DMS 273 (cell line): ENCODE measurements at regions not wholly inside any gene's neighbourhood (a gene's known extent, or its start where the extent isn't known, plus 50 kb on each side); places are given as distances from the start of the nearest gene placed in this dataset.

Experiments
- DNase-seq: peaks from one replicate; lab custom pipeline; 2025; ENCODE audit not compliant: unreplicated experiment; lab: John Stamatoyannopoulos, UW

DNA sequence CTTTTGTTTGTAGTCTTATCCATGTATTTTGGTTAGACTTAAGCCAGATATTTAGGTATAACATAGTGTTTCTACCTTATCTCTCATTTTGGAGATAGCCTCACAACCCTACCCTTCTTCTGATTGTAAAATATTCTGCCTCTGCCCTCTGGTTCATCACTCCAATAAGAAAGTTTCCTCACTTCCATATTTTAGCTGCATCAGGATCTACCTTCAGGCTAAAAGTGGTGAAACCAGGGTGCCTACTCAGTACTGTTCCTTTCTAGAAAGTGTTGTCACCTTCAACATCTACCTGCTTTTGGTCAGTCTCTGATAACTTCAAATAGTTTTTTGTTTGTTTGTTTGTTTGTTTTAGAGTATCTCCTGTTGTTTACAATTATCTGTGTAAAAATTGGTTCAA lies 294.6 kb downstream of the ANXA1 start:
- DNase-seq, result no peak

DNA sequence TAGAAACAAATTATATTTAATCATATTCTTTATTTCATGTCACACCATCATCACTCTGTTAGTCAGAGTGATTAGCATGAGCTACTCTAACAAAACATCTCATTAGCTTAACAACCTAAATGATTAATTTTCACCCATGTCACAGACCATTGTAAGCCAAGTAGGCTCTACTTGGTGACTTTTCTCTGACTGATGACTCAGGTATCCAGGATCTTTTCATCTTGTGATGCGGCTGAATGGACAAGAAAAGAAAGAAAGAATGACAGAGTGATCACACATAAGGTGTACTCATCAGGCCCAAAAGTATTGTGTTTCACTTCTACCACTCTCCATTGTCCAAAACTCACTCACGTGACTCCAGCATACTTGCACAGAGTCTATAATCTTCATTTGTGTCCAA lies 299.3 kb downstream of the ANXA1 start:
- DNase-seq, result no peak

DNA sequence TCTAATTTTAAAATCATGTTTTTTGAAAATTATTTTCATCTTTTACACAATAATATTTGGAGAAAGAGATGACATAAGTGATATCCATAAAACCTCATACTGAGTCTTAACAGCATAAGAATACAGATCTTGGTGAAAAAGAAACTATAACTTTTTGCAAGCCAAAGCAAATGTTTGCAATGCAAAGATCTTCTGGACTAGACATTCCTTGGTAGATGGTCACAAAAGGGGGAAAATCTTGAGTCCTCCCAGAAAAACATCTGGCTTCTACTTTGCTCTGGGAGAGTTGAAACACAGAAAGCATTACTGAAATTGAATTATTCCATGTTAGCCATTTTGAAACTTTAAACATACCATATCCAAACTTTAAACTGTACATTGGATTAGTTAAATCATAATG lies 308.2 kb downstream of the ANXA1 start:
- DNase-seq, result no peak

DNA sequence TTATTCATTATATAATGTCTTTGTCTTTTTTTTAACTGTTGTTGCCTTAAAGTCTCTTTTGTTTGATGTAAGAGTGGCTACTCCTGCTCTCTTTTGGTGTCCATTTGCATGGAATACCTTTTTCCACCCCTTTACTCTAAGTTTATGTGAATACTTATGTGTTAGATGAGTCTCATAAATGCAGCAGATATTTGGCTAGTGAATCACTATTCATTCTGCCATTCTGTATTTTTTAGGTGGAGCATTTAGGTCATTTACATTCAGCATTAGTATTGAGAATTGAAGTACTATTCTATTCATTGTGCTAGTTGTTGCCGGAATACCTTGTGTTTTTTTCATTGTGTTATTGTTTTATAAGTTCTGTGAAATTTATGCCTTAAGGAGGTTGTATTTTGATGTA lies 317.1 kb downstream of the ANXA1 start:
- no peak for DNase-seq

DNA sequence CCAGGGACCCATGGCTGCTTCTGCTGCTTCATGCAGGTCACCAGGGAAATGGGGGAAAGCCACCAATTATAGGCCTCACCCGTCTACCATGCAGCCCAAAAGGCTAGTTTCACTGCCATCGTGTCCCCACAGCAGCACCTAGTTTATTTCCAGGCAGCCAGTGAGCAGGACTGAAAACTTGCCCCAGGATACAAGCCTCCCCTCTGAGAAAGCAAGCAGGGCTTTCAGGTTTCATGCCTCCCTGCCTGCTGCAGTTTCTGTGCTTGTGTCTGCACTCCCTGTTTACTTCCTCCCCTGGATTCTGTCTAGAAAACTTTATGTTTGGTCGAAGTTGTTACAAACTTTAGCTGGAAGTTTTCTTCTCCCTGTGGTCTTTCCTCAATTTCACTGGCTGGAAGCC lies 319.1 kb downstream of the ANXA1 start:
- no peak for DNase-seq

DNA sequence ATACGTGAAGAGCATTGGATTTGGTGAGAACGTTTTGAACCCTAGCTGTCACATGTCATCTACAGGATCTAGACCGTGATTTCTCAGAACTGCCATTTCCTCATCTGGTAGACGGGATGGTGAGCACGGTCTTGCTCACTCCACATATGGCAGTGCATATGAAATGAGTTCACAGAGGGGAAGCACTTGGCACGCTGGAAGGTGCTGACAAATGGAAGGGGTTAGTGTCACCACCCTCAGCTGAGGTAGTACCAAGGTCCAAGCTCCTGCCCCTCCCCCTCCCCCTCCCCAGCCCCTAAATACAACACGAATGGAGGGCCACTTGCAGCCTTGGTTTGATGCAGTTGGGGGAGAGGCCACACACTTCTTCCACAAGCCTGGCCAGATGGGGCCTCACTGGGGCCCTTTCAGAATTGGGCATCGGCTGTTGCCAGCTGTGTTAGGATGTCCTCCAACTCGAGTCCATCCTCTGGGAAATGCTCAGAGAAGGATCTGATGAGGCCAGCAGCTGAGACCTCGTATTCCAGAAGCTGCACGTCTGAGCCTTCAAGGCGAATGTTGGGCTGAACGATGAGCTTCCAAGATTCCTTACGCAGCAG lies 322.4 kb downstream of the ANXA1 start:
- no peak for DNase-seq

DNA sequence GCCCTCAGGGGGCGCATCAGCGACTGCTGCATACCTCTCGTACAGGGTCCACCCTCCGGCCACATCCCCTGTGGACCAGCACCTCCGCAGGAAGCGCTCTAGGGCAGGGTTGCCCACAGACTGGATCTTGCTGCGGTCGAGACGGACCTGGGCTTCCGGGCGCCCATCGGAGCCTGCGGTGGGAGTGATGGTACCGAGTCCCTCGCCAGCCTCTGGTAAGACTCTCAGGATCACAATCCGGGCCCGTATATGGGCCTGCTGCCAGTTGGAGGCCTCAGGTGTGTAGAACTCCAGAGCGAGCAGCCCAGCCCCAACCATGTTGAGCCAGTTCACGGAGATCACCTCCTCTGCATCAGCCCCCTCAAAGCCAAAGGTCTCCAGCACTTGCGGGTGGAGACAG lies 323.0 kb downstream of the ANXA1 start:
- DNase-seq, result no peak

DNA sequence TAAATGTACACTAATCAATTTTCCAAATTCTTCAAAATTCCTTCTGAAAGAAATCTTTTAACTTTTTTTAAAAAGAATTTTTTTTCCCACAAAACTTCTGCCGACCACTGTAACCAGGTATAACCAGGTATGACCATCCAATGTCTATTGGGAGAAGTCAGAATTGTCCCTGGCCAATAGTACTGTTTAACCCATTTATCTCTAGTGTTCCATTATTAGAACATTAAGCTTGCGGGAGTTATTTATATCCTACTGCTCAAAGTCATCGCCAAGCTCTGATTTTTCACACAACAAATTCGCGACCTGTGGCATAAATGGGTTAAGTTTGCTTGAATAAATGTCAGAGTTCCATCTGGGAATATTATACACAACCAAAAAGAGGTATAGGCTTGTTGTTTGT lies 343.2 kb downstream of the ANXA1 start:
- DNase-seq, result no peak

DNA sequence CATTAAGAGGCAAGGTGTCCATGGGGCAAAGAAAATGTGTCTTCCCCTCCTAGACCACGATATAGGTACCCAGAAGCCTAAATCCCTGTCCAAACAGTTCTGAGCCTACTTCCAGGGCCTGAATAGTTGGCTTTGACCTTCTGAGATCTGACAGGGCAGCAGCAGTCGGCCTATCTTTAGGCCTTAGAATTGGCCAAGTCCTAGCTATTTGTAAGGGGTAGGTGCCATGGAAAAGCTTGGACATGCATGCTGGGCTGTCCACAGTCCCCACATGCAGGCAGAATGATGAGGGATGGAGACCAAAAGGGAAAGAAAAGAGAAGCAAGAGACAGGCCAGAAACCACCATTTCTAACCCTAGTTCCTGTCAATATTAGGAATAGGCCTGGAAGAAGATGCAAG lies 346.1 kb downstream of the ANXA1 start:
- DNase-seq, result no peak

DNA sequence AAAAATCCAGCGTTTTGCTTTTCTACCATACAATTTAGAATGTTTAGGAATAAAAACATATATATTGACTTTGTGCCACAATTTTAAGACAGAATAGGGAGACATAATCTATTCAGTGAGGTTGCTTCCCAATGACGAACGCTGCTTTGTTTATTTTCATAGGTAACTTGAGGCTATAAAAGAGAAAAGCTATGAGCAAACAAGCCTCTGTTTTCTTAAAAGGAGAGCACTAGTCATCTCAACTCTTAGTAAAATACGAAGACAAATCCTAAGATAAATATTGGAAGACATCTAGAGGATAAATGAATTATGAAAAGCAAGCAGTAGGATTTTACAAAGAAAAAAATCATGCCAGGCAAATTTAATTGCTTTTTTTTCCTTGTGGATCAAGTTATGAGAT lies 363.6 kb downstream of the ANXA1 start:
- DNase-seq, result no peak

DNA sequence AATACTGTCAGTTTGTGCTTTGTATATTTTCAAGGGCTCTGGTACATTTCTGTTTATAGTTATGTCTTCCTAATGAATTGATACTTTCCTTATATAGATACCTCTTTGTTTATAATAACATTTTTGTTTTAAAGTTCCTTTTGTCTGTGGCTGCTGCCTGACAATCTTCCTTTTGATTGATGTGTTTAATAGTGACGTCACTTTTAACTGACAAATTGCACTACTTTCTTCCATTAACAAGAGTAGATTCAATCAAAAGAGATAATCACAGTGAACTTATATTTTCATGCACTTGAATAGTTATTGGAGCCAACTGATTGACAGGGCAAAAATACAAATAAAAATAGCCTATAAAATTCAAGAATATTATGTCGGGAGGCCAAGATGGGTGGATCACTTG lies 371.7 kb downstream of the ANXA1 start:
- no peak for DNase-seq

DNA sequence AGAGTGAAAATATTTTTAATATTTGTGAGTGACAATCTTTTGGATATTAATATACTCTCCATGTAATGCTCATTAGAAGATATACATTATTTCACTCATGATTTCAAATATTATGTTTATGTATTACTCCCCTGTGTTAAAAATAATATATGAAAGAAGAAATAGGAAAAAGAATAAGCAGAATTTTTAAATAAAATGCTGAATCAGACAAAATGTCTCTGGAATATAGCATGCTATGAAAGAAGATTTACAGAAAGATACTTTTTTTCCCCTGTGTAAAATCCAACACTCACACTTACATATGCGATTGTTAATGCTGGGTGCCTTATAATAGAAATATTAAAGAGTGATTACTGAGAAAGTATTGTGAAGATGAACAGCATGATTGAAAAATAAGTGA lies 373.7 kb downstream of the ANXA1 start:
- DNase-seq, result no peak

DNA sequence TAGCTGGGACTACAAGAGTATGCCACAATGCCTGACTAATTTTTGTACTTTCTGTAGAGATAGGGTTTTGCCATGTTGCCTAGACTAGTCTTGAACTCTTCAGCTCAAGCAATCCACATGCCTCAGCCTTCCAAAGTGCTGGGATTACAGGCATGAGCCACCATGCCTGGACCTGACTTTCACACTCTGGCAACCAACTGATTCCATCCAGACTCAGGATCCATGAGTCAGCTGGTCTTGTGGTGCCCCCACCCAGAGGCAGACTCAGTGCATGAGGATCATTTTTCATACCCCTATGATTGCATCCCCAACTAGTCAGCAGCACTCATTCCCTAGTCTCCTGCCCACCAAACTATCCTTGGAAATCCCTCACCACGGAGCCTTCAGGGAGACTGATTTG lies 375.9 kb downstream of the ANXA1 start:
- no peak for DNase-seq

DNA sequence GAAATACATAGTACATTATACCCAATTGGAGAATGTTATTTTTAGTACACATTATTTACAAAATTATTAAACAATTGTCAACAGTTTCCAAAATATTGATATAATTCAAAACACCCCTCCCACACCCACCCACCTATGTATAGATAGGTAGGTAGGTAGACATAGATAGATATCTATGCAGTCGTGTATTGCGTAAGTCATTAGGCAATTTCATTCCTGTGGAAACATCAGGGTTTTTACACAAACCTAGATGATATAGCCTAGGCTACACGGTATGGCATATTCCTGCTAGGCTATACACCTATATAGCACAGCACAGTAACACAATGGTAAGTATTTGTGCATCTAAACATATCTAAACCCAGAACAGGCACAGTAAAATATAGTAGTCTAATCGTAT lies 377.3 kb downstream of the ANXA1 start:
- DNase-seq, result no peak

DNA sequence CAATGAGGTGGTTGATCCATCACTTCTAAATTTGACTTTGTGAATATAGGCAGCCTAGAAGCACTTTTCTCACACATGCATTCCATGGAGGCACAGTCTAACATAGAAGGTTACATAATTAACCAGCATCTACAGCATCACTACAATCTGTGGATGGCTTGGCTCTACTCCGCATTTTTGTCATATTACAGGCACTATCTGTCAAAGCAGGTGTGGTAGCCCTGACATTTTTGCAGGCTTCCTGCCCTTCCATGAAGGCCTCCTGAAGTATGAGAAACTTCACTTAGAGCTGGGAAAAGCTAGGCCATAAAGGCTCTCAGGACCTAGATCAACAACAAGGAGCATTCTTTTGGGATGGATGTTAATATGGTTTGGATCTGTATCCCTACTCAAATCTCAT lies 378.0 kb downstream of the ANXA1 start:
- DNase-seq, result no peak

DNA sequence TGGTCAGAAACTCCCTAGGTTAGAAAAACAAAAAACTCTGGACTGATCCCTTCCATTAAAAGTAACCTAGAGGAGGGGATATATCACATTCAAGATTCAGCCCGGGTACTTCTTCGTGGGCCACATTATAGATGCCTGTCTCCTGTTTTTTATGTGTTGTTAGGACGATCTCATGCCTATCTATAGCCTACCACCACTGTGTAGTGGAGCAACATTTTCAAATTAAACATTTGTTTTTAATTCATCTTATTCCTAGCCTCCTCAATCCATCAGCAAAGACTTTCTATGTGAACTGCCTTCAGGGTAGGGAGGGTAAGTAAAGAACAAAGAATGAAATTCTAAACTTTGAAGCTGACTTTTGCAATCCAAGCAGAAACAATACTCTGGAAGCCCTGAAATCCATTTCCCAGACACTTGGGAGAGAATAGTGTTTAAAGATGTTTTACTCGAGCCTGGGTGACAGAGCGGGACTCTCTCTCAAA lies 379.4 kb downstream of the ANXA1 start:
- no peak for DNase-seq

DNA sequence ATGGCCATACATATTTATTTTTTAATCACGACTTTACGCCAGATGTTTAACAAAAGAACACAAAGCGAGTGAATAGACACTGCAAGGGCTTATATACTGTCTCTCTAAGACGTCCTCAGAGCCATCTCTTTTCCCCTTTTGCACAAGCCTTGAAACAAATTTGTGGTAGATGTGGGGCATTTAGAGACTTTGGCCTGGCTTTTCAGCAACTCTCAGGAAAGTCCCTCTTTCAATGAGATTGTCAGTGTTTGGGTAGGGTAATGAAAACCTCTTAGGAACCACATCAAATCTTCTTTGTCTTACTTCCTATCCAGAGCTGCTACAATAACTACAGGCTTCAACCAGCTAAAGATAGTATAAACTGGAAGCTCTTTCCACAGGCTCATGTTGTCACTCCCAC lies 380.0 kb downstream of the ANXA1 start:
- DNase-seq, result no peak

DNA sequence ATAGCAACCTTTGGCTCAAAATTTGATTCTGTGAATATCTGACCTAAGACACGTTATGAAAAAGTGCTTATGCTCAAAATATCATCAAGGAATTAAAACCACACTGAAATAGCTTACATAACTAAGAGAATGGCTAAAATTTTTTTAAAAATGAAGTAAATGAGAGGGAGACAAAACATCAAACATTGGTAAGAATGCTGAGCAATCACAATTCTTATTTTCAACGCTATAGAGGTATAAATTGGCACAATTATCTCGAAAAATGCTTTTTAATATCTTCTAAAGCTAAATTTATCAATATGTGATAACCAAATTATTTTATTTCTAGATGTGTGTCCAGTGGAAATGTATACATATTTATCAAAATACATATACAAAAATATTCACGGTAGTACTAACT lies 381.3 kb downstream of the ANXA1 start:
- no peak for DNase-seq

DNA sequence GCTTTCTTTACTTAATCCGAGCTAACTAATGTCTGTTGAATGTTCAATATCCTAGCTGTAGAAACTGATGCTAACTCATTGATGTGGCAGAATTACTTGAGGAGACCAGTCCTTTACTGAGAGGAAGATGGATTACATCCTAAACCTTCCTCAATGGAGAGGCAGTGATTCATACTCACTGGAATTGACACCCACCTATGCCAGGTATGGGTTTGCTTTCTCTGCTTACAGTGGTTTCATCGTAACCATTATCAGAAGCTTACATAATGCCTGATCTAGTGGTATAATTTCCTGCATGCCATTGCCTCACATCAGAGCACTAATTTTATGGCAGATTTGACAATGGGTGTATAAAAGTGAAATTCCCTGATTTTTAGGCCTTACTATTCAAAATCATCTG lies 384.7 kb downstream of the ANXA1 start:
- no peak for DNase-seq

DNA sequence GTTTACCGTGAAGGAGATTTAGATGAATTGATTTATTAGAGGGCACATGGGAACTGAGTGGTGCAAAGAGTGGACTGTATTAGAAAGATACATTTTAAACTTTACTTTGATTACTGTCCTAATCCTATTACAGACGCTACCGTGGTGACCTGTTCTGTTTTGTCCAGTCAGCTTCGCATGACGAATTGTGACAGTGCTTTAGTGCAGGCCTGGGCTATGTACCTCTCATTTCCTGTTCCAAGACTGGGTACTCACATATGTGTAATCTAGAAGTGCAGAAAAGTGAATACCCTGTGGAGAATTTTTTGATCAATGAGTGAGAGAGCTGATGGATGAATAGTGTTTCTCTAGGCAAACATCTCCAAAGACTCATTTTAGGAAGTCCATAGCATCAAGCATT lies 385.9 kb downstream of the ANXA1 start:
- DNase-seq, result no peak

DNA sequence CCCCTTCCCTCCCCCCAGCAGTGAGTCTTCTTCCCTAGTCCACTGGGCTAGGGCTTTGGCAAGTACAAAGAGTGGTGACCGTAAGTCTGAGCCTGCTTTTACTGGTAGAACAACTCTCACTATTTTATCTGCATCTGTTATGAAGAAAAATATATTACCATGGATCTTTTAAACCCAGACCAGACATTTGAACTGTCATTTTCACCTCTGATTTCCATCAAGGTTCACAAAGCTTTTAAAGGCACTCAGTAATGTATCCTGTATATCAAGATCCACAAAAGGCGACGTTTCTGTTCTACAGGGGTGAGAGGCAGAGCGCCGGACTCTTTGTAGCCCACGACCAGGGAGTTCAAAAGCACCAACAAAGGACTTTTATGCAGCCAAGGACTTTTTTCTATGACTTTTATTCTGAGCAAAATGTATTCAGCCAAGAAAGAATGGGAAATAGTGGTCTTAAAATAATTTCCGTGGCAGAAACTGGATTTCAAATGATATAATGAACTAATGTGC lies 388.3 kb downstream of the ANXA1 start:
- no peak for DNase-seq

DNA sequence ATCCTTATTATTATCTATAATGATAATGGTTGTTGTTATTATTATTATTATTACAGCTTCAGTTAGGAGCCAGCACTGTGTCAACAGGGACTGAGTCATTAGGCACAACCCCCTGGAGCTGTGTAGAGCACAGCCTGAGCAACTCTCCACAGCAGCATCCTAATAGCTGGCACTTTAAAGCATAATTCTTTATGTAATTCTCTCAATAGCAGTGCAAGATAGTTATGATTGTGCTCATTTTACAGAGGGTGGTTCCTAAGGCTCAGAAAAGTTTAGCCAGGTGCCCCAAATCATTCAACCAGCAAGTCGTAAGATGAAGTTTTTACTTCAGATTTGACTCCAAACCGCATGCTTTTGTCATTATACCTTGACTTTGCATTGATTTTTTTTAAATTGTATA lies 390.3 kb downstream of the ANXA1 start:
- DNase-seq, result no peak

DNA sequence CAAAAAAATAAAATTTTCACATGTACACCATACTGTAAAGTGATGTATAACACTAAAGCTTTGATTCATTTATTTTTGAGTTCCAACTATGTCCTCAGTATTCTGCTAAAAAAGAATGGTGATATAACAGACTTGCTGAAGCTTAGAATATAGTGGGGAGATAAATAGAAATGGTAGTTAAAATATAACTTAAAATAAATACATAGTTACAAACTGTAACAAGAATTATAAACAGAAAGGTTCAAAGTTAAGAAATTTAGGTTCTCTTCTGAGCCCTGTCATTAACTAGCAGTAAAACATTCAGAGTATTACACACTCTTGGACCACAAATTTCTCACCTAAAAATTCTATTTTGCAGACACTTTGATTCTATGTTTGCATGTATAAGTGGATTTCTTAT lies 392.1 kb downstream of the ANXA1 start:
- no peak for DNase-seq

DNA sequence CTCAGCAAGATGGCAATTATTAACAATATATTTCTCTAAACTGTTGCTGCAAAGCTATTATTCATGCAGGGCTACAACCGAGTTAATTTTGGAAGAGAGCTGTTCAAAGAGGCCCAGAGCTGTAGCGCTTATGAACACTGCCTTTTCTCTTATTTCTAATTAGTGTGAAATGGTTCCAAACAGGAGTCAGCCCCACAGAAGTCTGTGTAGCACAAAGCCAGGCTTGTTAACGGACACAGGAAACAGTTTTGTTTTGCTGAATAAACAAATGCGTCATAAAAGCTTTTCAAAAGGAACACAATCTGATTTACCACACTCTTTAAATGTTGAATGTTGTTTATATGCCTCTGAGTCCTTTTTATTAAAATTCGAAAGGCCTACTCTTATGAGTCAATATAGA lies 396.5 kb downstream of the ANXA1 start:
- DNase-seq, result no peak
